SK-N-MC (cell line): ENCODE measurements at regions not wholly inside any gene's neighbourhood (a gene's known extent, or its start where the extent isn't known, plus 50 kb on each side); places are given as distances from the start of the nearest gene placed in this dataset.

ENCODE experiments used
- EZH2 ChIP-seq: fragments of 200-600 bp; sonication (generic); IDR thresholded peaks from one replicate; pipeline ENCODE4 v1.6.1; 2017; ENCODE audit warnings: antibody characterized with exemption
- FOXP2 ChIP-seq: optimal IDR thresholded peaks from 2 replicates; pipeline ENCODE3; 2011; ENCODE audit warnings: mild to moderate bottlenecking, moderate library complexity; ENCODE audit not compliant: insufficient read depth; ENCODE audit errors: extremely low read length, control extremely low read depth
- POLR2AphosphoS5 ChIP-seq: IDR thresholded peaks from 2 replicates; pipeline ENCODE4 v1.6.1; 2012; ENCODE audit warnings: mild to moderate bottlenecking, low read depth, low read length, borderline replicate concordance

GRCh38 chr13:44031555-44031954 lies 151.9 kb downstream of the LACC1 start:
- TF ChIP-seq EZH2 (no peak), POLR2AphosphoS5 (no peak), FOXP2 (no peak)
